ENCODE measurements at regions not wholly inside any gene's neighbourhood (a gene's known extent, or its start where the extent isn't known, plus 50 kb on each side); places are given as distances from the start of the nearest gene placed in this dataset.

- DNase-seq (ENCODE audit: low read depth in 2 of 3, low spot score in 2 of 3), result no peak
Measured at GRCh38 chr6:168972128-168972527, 281.5 kb downstream of the THBS2 start.

- no peak for DNase-seq (ENCODE audit: low read depth in 2 of 3, low spot score in 2 of 3)
Measured at GRCh38 chr6:168971549-168971948, 282.1 kb downstream of the THBS2 start.

GRCh38 chr6:168968801-168969200 is 284.8 kb downstream of the THBS2 start:
- no peak for DNase-seq (ENCODE audit: low read depth in 2 of 3, low spot score in 2 of 3)

- DNase-seq (ENCODE audit: low read depth in 2 of 3, low spot score in 2 of 3), result no peak
Measured at GRCh38 chr6:168968228-168968627, 285.4 kb downstream of the THBS2 start.

- no peak for DNase-seq (ENCODE audit: low read depth in 2 of 3, low spot score in 2 of 3)
Measured at GRCh38 chr6:168967281-168967925, 286.2 kb downstream of the THBS2 start.

GRCh38 chr6:168964138-168964835 is 289.4 kb downstream of the THBS2 start:
- no peak for DNase-seq (ENCODE audit: low read depth in 2 of 3, low spot score in 2 of 3)

- DNase-seq (ENCODE audit: low read depth in 2 of 3, low spot score in 2 of 3), result no peak
Measured at GRCh38 chr6:168962886-168963285, 290.8 kb downstream of the THBS2 start.

- no peak for DNase-seq (ENCODE audit: low read depth in 2 of 3, low spot score in 2 of 3)
Measured at GRCh38 chr6:168961264-168961656, 292.4 kb downstream of the THBS2 start.

- DNase-seq (ENCODE audit: low read depth in 2 of 3, low spot score in 2 of 3), result no peak
Measured at GRCh38 chr6:168960551-168961263, 292.9 kb downstream of the THBS2 start.

- DNase-seq (ENCODE audit: low read depth in 2 of 3, low spot score in 2 of 3), result no peak
Measured at GRCh38 chr6:168959696-168960095, 293.9 kb downstream of the THBS2 start.

GRCh38 chr6:168956884-168957730 is 296.5 kb downstream of the THBS2 start:
- DNase-seq (ENCODE audit: low read depth in 2 of 3, low spot score in 2 of 3), result no peak

- DNase-seq (ENCODE audit: low read depth in 2 of 3, low spot score in 2 of 3), result no peak
Measured at GRCh38 chr6:168956141-168956838, 297.4 kb downstream of the THBS2 start.

GRCh38 chr6:168953461-168953860 is 300.2 kb downstream of the THBS2 start:
- no peak for DNase-seq (ENCODE audit: low read depth in 2 of 3, low spot score in 2 of 3)

GRCh38 chr6:168951217-168951616 is 302.4 kb downstream of the THBS2 start:
- DNase-seq (ENCODE audit: low read depth in 2 of 3, low spot score in 2 of 3), result no peak

GRCh38 chr6:168950858-168951214 is 302.8 kb downstream of the THBS2 start:
- no peak for DNase-seq (ENCODE audit: low read depth in 2 of 3, low spot score in 2 of 3)

- DNase-seq (ENCODE audit: low read depth in 2 of 3, low spot score in 2 of 3), result no peak
Measured at GRCh38 chr6:168949981-168950857, 303.4 kb downstream of the THBS2 start.

- no peak for DNase-seq (ENCODE audit: low read depth in 2 of 3, low spot score in 2 of 3)
Measured at GRCh38 chr6:168948990-168949531, 304.6 kb downstream of the THBS2 start.

- DNase-seq (ENCODE audit: low read depth in 2 of 3, low spot score in 2 of 3), result no peak
Measured at GRCh38 chr6:168948002-168948401, 305.6 kb downstream of the THBS2 start.

- no peak for DNase-seq (ENCODE audit: low read depth in 2 of 3, low spot score in 2 of 3)
Measured at GRCh38 chr6:168943231-168943905, 310.3 kb downstream of the THBS2 start.

Data from activated CD8-positive, alpha-beta memory T cell treated with anti-CD3 and anti-CD28 coated beads for 48 hours (primary cell).